ENCODE measurements at regions not wholly inside any gene's neighbourhood (a gene's known extent, or its start where the extent isn't known, plus 50 kb on each side); places are given as distances from the start of the nearest gene placed in this dataset.

DNA sequence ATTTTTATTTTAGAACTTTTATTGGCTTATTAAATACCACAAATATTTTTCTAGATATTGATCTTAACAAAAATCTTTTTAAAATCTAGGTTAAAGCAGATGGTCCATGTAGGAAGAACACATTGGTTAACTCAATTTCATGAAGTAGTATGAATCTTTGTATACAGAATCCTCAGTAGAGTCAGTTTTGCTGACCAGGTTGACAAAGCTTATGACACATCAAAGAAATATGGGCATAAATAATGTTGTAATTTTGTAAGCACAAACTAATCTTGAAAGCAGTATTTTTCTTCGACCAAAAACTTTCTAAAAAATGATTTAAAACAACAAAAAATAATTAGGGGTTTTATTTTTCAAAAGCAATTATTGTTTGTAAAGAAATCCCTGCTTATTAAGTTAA is 479.3 kb upstream of the PCDH10 start:
- Histone ChIP-seq H3K4me3 (ENCODE audit: low read length, poor library complexity, severe bottlenecking) (no peak overlapping the region), H3K4me2 (ENCODE audit: low read depth, low read length, poor library complexity, severe bottlenecking) (no peak overlapping the region), H3K9ac (ENCODE audit: low read depth, low read length, poor library complexity, severe bottlenecking) (no peak overlapping the region), H3K9me2 (replicated peaks; ENCODE audit: low read depth, low read length) (no peaks in the 10 kb centered on the region), H3K79me2 (ENCODE audit: insufficient read depth, low read length) (no peaks in the 10 kb centered on the region), H3K27me3 (ENCODE audit: insufficient read depth, low read length, poor library complexity, severe bottlenecking) (no peaks in the 10 kb centered on the region), H3K4me1 (ENCODE audit: insufficient read depth, low read length, poor library complexity, severe bottlenecking) (no peaks in the 10 kb centered on the region), H3F3A (ENCODE audit: low read depth) (no peaks in the 10 kb centered on the region), H4K20me1 (ENCODE audit: insufficient read depth, low read length, poor library complexity, severe bottlenecking) (no peaks in the 10 kb centered on the region), H3K9me3 (ENCODE audit: insufficient read depth, low read depth, low read length) (no peaks in the 10 kb centered on the region), H3K36me3 (ENCODE audit: insufficient read depth, low read length) (no peaks in the 10 kb centered on the region), H2AFZ (ENCODE audit: low read length) (no peak overlapping the region)
- no peak for TF ChIP-seq EZH2phosphoT487 (IDR thresholded peaks at IDR 0.05; ENCODE audit: borderline replicate concordance)
- TF ChIP-seq, protein P1, sequence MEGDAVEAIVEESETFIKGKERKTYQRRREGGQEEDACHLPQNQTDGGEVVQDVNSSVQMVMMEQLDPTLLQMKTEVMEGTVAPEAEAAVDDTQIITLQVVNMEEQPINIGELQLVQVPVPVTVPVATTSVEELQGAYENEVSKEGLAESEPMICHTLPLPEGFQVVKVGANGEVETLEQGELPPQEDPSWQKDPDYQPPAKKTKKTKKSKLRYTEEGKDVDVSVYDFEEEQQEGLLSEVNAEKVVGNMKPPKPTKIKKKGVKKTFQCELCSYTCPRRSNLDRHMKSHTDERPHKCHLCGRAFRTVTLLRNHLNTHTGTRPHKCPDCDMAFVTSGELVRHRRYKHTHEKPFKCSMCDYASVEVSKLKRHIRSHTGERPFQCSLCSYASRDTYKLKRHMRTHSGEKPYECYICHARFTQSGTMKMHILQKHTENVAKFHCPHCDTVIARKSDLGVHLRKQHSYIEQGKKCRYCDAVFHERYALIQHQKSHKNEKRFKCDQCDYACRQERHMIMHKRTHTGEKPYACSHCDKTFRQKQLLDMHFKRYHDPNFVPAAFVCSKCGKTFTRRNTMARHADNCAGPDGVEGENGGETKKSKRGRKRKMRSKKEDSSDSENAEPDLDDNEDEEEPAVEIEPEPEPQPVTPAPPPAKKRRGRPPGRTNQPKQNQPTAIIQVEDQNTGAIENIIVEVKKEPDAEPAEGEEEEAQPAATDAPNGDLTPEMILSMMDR (conservative IDR thresholded peaks at IDR 0.05; ENCODE audit: low read length): no peak

DNA sequence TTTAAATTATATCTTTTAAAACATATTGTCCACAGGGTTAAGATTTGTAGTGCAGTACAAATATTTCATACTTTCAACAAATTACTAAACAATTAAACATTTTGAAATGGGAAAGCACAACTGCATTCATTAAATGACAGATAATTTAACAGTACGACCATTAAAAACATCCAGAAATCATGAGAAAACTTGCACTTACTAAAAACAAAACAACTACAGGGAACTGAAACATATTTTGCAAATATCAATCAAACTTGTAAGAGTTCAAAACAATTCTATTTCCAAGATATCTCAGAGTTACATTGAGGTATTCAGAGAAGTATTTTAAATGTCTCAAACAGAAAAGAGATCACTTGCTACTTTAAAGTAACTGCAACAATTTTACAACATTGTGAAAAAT is 478.5 kb upstream of the PCDH10 start:
- Histone ChIP-seq H3K4me2 (ENCODE audit: low read depth, low read length, poor library complexity, severe bottlenecking) (no peak overlapping the region), H3K4me1 (ENCODE audit: insufficient read depth, low read length, poor library complexity, severe bottlenecking) (no peaks in the 10 kb centered on the region), H3K9me3 (ENCODE audit: insufficient read depth, low read depth, low read length) (no peaks in the 10 kb centered on the region), H3K79me2 (ENCODE audit: insufficient read depth, low read length) (no peaks in the 10 kb centered on the region), H3F3A (ENCODE audit: low read depth) (no peaks in the 10 kb centered on the region), H3K36me3 (ENCODE audit: insufficient read depth, low read length) (no peaks in the 10 kb centered on the region), H3K4me3 (ENCODE audit: low read length, poor library complexity, severe bottlenecking) (no peak overlapping the region), H3K9me2 (replicated peaks; ENCODE audit: low read depth, low read length) (no peaks in the 10 kb centered on the region), H3K27me3 (ENCODE audit: insufficient read depth, low read length, poor library complexity, severe bottlenecking) (no peaks in the 10 kb centered on the region), H4K20me1 (ENCODE audit: insufficient read depth, low read length, poor library complexity, severe bottlenecking) (no peaks in the 10 kb centered on the region), H2AFZ (ENCODE audit: low read length) (no peak overlapping the region), H3K9ac (ENCODE audit: low read depth, low read length, poor library complexity, severe bottlenecking) (no peak overlapping the region)
- TF ChIP-seq, protein P1 (conservative IDR thresholded peaks at IDR 0.05; ENCODE audit: low read length): no peak
- TF ChIP-seq EZH2phosphoT487 (IDR thresholded peaks at IDR 0.05; ENCODE audit: borderline replicate concordance): no peak

DNA sequence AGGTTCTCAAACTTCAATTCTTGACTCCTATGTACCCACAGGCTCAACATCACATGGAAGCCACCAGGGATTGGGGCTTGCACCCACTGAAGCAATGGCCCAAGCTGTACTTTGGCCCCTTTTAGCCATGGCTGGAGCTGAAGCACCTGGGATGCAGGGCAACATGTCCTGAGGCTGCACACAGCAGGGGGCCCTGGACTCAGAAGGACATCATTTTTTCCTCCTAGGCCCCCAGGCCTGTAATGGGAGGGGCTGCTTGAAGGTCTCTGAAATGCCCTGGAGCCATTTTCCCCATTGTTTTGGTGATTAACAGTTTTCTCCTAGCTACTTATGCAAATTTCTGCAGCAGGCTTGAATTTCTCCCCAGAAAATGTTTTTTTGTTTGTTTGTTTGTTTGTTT is 465.1 kb upstream of the PCDH10 start:
- no peaks in the 10 kb centered on the region for H3K79me2 ChIP-seq (ENCODE audit: insufficient read depth, low read length)
- H3K4me2 ChIP-seq (ENCODE audit: low read depth, low read length, poor library complexity, severe bottlenecking): no peak overlapping the region
- no peak overlapping the region for H3K4me3 ChIP-seq (ENCODE audit: low read length, poor library complexity, severe bottlenecking)
- TF ChIP-seq EZH2phosphoT487 (IDR thresholded peaks at IDR 0.05; ENCODE audit: borderline replicate concordance): no peak
- TF ChIP-seq, protein P1 (conservative IDR thresholded peaks at IDR 0.05; ENCODE audit: low read length): no peak
- no peaks in the 10 kb centered on the region for H3K27me3 ChIP-seq (ENCODE audit: insufficient read depth, low read length, poor library complexity, severe bottlenecking)
- H3K9ac ChIP-seq (ENCODE audit: low read depth, low read length, poor library complexity, severe bottlenecking): no peak overlapping the region
- H2AFZ ChIP-seq (ENCODE audit: low read length): no peak overlapping the region
- H3K9me2 ChIP-seq (replicated peaks; ENCODE audit: low read depth, low read length): no peaks in the 10 kb centered on the region
- no peaks in the 10 kb centered on the region for H4K20me1 ChIP-seq (ENCODE audit: insufficient read depth, low read length, poor library complexity, severe bottlenecking)
- H3K36me3 ChIP-seq (ENCODE audit: insufficient read depth, low read length): no peaks in the 10 kb centered on the region
- H3K9me3 ChIP-seq (ENCODE audit: insufficient read depth, low read depth, low read length): peaks cover 2% of the 10 kb centered on the region; the same call in 1 of the 2 replicates
- H3F3A ChIP-seq (ENCODE audit: low read depth): no peaks in the 10 kb centered on the region
- no peaks in the 10 kb centered on the region for H3K4me1 ChIP-seq (ENCODE audit: insufficient read depth, low read length, poor library complexity, severe bottlenecking)

All from Loucy (cell line).